ENCODE measurements at regions not wholly inside any gene's neighbourhood (a gene's known extent, or its start where the extent isn't known, plus 50 kb on each side); places are given as distances from the start of the nearest gene placed in this dataset.

GRCh38 chr11:128174465-128175291 lies 412.7 kb downstream of the ETS1 start:
- TF ChIP-seq YY1 (IDR thresholded peaks at IDR 0.05; ENCODE audit: insufficient read depth, insufficient read length) (no peak), ZNF274 (IDR thresholded peaks at IDR 0.05; ENCODE audit: low read depth, low read length) (no peak)
